ENCODE measurements at regions not wholly inside any gene's neighbourhood (a gene's known extent, or its start where the extent isn't known, plus 50 kb on each side); places are given as distances from the start of the nearest gene placed in this dataset.
A peak's percentile ranks its signal among the peaks of the same experiment; 100 is the strongest.
"Not testable (repeated sequence)": the region's sequence is repeated elsewhere in the genome, so short reads cannot be mapped to it uniquely, and the experiment has no call there.

DNA sequence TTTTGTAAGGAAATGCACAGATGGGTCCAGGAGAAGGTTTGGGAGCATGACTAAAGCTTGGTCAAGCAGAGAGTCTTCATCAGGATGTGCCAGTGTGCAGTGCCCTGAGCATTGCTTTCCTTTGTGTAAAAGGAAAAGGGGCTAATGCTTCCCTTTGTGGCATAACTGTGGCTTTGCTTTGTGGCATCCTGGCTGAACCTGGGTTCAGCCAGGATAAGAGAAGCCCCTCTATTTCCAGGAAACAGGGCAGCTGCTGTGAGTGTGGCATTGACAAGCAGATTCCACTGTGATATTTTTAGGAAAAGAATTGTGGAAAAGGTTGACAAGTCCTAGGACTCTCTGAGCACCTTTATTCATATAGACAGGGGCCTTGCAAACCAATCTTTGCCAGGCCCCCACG lies 193.4 kb upstream of the CXCL12 start:
- H3K4me1 ChIP-seq: peaks cover 7% of the 10 kb centered on the region
- no peaks in the 10 kb centered on the region for H3K9me3 ChIP-seq
- no peak overlapping the region for H3K4me3 ChIP-seq
- peak overlapping the region; percentile 75 for H3K27ac ChIP-seq
- intact Hi-C loops (cut with DNase I): no loop called here
- H3K27me3 ChIP-seq: no peaks in the 10 kb centered on the region
- TF ChIP-seq POLR2A (IDR thresholded peaks at IDR 0.05): no peak
- TF ChIP-seq POLR2AphosphoS5 (IDR thresholded peaks at IDR 0.05; ENCODE audit: insufficient read depth in 1 of 2, low read depth in 1 of 2): no peak
- DNase-seq (ENCODE audit: extremely low spot score in 2 of 2): peak in 1 of 2 donors; percentile 22
- H3K36me3 ChIP-seq: no peaks in the 10 kb centered on the region

DNA sequence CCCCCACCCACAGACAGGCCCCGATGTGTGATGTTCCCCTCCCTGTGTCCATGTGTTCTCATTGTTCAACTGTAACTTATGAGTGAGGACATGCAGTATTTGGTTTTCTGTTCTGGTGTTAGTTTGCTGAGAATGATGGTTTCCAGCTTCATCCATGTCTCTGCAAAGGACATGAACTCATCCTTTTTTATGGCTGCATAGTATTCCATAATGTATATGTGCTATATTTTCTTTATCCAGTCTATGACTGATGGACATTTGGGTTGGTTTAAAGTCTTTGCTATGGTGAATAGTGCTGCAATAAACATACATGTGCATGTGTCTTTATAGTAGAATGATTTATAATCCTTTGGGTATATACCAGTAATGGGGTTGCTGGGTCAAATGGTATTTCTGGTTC lies 194.1 kb upstream of the CXCL12 start:
- intact Hi-C loops (cut with DNase I); H3K36me3 ChIP-seq; H3K4me1 ChIP-seq; H3K9me3 ChIP-seq; H3K27me3 ChIP-seq; DNase-seq (ENCODE audit: extremely low spot score in 2 of 2); H3K4me3 ChIP-seq; H3K27ac ChIP-seq: not testable (repeated sequence)

DNA sequence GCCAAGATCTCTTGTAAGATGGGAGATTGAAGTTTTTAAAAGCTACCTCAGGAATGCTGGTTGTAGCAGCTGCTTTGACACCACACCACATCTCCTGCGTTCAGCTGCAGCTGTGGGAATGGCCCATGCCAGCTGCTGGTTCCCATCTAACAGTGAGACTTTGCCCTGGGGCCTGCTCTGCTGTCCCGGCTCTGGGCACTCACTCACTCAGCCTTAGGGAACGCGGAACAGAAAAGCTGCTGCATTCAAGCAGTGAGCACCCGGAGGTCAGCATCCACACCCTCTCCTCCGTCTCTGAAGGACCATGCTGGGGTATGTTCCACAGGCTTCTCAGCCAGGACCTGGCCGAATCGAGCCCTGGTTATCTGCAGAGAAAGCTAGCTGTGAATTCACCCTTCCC lies 197.1 kb upstream of the CXCL12 start:
- Histone ChIP-seq H3K27ac (no peak overlapping the region), H3K9me3 (no peaks in the 10 kb centered on the region), H3K4me3 (no peak overlapping the region), H3K36me3 (no peaks in the 10 kb centered on the region), H3K4me1 (peaks cover 3% of the 10 kb centered on the region), H3K27me3 (no peaks in the 10 kb centered on the region)
- TF ChIP-seq, protein P1, sequence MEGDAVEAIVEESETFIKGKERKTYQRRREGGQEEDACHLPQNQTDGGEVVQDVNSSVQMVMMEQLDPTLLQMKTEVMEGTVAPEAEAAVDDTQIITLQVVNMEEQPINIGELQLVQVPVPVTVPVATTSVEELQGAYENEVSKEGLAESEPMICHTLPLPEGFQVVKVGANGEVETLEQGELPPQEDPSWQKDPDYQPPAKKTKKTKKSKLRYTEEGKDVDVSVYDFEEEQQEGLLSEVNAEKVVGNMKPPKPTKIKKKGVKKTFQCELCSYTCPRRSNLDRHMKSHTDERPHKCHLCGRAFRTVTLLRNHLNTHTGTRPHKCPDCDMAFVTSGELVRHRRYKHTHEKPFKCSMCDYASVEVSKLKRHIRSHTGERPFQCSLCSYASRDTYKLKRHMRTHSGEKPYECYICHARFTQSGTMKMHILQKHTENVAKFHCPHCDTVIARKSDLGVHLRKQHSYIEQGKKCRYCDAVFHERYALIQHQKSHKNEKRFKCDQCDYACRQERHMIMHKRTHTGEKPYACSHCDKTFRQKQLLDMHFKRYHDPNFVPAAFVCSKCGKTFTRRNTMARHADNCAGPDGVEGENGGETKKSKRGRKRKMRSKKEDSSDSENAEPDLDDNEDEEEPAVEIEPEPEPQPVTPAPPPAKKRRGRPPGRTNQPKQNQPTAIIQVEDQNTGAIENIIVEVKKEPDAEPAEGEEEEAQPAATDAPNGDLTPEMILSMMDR (IDR thresholded peaks at IDR 0.05): no peak
- TF ChIP-seq POLR2AphosphoS5 (IDR thresholded peaks at IDR 0.05; ENCODE audit: insufficient read depth in 1 of 2, low read depth in 1 of 2): no peak
- TF ChIP-seq POLR2A (IDR thresholded peaks at IDR 0.05): no peak
- intact Hi-C loops (cut with DNase I): no loop called here
- peak in 1 of 2 donors; percentile 54 for DNase-seq (ENCODE audit: extremely low spot score in 2 of 2)

DNA sequence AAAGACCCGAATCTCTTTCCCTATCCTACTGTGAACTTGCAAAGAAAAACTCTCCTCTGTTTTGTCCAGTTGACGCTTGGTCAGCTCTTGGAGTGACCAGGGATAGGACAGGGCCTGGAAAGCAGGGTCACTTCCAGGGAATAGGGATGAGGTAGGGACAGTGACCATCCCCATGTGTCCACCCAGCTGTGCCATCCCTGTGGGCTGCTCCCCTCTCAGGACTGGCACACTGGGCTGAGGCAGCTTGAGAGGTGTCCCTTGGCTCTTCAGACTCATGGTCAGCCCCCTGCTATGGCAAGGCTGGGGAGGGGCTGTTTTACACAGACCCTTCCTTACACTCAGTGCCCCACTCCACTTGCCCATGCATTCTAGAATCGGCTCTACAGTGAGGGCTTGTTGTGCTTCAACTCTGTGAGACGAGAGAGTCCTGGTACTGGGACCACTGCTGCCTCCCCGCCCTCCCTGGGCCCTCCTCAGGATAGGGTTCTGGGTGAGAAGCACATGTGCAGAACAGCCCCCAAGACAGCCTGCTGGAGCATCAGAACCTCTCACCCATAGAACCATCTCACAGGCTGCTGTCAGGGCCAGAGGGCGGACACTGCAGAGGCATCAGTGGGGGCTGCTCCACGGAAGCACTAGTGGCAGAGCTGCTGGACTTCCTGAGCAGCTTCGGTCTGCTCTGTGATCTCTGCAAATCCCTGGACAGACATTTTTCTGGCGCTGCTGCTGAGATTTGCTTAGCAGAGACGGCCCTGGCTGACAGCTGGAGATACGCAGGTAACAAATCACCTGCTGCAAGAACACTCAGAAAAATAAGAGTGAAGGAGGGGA lies 202.8 kb upstream of the CXCL12 start:
- H3K4me1 ChIP-seq: no peaks in the 10 kb centered on the region
- intact Hi-C loops (cut with DNase I): no loop called here

DNA sequence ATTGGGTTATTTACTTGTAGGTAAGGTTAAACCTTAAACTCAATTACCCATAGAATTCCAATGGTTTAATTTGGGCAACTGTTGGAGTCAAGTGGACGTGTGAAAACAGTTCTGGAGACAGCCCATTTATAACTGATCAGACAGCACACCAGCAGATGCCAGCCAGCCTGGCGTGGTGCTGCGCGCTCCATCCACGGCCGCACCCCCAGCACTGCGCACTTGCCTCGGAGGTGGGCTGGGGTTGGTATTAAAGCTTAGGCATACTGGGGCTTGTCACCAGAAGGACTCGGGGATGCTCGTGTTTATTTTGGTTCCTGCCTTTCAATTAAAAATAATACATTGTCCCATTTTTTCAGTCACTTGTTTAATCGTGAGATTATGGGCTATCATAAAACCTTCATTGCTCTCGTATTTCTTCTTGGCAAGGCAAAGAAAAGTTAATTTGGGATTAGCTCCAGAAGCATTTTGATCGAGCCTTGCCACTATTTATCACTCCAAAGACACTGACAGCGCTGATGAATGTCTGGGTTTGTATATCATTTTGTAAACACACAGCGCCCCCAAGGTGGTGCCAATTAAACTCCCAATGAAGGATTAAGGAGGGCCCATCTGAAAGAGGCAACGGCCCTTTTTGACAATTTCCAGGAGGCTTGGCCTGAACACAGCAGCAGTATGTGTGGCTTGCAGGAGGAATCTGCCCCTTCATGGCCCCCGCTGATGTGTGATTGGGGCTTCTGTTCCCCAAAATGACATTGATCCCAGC lies 204.5 kb upstream of the CXCL12 start:
- Histone ChIP-seq H3K9me3 (no peaks in the 10 kb centered on the region), H3K4me1 (no peaks in the 10 kb centered on the region), H3K4me3 (no peak overlapping the region), H3K27ac (no peak overlapping the region), H3K36me3 (no peaks in the 10 kb centered on the region), H3K27me3 (no peaks in the 10 kb centered on the region)
- no peak for DNase-seq (ENCODE audit: extremely low spot score in 2 of 2)
- intact Hi-C loops (cut with DNase I): no loop called here
- TF ChIP-seq, protein P1 (IDR thresholded peaks at IDR 0.05): no peak
- TF ChIP-seq POLR2A (IDR thresholded peaks at IDR 0.05) (no peak), POLR2AphosphoS5 (IDR thresholded peaks at IDR 0.05; ENCODE audit: insufficient read depth in 1 of 2, low read depth in 1 of 2) (no peak)

More for the DNA sequence above, 202.8 kb upstream of the CXCL12 start:
- no peak for TF ChIP-seq POLR2A (IDR thresholded peaks at IDR 0.05)
- TF ChIP-seq, protein P1 (IDR thresholded peaks at IDR 0.05): no peak
- TF ChIP-seq POLR2AphosphoS5 (IDR thresholded peaks at IDR 0.05; ENCODE audit: insufficient read depth in 1 of 2, low read depth in 1 of 2): no peak
- H3K9me3 ChIP-seq: no peaks in the 10 kb centered on the region
- no peak overlapping the region for H3K4me3 ChIP-seq
- H3K27me3 ChIP-seq: no peaks in the 10 kb centered on the region
- H3K36me3 ChIP-seq: no peaks in the 10 kb centered on the region
- no peak overlapping the region for H3K27ac ChIP-seq
- DNase-seq (ENCODE audit: extremely low spot score in 2 of 2): no peak

Data from vagina (tissue), 2 donors.